Cardiac fibroblast (primary cell): ENCODE measurements at regions not wholly inside any gene's neighbourhood (a gene's known extent, or its start where the extent isn't known, plus 50 kb on each side); places are given as distances from the start of the nearest gene placed in this dataset.

ENCODE experiments used
- DNase-seq, 2 donors: peaks; one replicate each; pipeline versions ENCODE4 v3.0.0 to v3.0.0-alpha.2; 2010; ENCODE audit warnings: low read depth in 2 of 2
- H3K4me3 ChIP-seq, 2 donors: replicated peaks in 1 of 2; 1 replicate in 1 of 2; 2 replicates in 1 of 2; pipeline ENCODE4 v1.5.1; 2011; ENCODE audit warnings: low read depth in 2 of 2, low read length in 2 of 2, mild to moderate bottlenecking in 2 of 2, moderate library complexity in 1 of 2
- TF ChIP-seq, protein P1 (sequence below): IDR thresholded peaks from one replicate; pipeline ENCODE4 v1.5.1; 2011; ENCODE audit warnings: low read depth, mild to moderate bottlenecking, low read length, inconsistent platforms

DNA sequence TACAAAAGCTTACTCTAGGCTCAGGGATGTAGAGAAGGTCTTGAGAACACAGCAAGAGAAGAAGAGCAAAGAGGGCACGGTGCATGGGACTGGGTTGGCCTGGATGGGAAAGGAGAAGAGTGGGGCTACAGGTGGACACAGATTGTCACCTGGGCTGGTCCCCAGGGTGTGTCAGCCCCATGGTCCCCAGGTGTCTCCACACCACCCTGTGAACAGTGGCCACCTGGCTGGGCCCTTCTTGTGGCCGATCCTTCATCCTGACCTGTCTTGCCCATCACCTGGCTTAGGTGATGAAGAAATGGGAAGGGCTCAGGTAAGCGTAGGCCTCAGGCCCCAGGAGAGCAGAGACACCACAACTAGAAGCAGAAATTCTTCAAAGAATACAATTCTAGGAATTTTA lies 188.9 kb downstream of the TENT4A start:
- no peak for DNase-seq
- TF ChIP-seq, protein P1, sequence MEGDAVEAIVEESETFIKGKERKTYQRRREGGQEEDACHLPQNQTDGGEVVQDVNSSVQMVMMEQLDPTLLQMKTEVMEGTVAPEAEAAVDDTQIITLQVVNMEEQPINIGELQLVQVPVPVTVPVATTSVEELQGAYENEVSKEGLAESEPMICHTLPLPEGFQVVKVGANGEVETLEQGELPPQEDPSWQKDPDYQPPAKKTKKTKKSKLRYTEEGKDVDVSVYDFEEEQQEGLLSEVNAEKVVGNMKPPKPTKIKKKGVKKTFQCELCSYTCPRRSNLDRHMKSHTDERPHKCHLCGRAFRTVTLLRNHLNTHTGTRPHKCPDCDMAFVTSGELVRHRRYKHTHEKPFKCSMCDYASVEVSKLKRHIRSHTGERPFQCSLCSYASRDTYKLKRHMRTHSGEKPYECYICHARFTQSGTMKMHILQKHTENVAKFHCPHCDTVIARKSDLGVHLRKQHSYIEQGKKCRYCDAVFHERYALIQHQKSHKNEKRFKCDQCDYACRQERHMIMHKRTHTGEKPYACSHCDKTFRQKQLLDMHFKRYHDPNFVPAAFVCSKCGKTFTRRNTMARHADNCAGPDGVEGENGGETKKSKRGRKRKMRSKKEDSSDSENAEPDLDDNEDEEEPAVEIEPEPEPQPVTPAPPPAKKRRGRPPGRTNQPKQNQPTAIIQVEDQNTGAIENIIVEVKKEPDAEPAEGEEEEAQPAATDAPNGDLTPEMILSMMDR = no peak
- H3K4me3 ChIP-seq = no peak overlapping the region

DNA sequence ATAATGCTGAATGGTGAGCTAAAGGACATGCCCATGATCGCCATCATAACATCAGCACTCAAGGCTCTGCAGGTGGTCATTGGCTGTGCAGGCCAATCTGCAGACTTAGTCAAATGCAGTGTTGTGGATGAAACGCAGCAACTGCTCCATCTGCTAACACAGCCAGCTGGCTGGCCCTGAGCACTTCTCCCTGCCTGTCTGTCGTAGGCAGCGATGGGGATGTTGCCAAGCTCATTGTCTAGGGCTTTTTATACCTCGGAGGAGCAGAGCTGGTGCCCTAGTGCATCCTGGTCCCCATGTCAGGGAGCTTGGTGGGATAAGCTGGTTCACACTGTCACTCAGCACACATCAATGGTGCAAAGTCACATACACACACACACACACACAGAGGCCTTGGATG lies 189.4 kb downstream of the TENT4A start:
- DNase-seq = no peak
- TF ChIP-seq, protein P1 = no peak
- no peak overlapping the region for H3K4me3 ChIP-seq

DNA sequence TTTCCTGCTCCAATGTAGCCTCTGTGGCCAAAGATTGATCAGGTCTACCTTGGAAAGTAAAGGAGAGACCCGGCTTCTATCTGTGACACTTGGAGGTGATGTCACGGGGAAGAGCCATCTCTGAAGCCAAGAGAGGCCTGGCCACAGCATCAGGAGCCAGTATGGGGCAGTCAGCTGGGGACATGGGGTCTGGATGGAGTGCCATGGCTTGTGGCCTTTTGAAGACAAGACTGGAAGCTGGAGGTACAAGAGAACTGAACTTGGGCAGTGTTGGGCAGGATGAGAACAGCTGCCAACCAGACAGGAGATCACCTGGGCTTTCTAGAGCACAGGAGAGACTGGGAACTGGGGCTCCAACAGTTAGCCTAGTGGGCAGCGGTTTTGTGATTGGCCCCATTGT lies 190.7 kb downstream of the TENT4A start:
- TF ChIP-seq, protein P1 = no peak
- DNase-seq = no peak
- no peak overlapping the region for H3K4me3 ChIP-seq

DNA sequence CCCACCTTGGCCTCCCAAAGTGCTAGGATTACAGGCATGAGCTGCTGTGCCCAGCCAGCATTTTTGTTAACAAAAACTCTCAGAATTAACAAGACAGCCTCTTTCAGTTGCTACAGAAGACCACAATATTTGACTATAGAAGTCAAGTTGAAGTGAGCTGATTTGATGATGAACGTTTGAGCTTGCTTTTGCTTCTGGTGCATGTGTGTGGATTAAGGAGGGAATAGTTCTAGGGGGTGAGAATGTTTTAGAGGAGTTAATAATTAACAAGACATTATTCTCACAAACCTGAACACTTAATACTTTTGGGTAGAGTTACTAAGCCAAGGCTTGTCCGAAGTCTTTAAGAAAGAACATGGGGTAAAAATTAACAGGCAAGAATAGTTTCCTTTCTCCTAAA lies 191.6 kb downstream of the TENT4A start:
- no peak for DNase-seq
- H3K4me3 ChIP-seq = no peak overlapping the region
- TF ChIP-seq, protein P1 = no peak

DNA sequence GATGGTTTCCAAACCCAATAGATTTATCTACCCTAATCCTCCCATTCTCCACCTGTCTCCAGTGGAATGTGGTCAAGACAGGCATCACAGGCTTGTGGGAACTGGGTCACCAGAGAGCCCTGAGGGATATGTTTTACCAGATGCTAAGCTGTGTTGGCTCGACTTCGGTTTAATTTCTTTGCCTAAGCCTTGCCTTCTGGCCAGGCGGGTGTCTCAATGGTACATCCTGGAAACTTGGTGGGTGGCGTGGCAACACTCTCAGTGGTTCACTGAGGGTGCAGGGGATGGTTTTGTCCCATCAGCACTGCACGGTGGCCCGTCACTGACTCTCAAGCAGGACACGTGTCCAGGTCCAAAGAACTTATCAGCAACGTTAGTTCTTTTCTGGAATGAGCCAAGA lies 192.2 kb downstream of the TENT4A start:
- H3K4me3 ChIP-seq = no peak overlapping the region
- DNase-seq = no peak
- TF ChIP-seq, protein P1 = no peak

DNA sequence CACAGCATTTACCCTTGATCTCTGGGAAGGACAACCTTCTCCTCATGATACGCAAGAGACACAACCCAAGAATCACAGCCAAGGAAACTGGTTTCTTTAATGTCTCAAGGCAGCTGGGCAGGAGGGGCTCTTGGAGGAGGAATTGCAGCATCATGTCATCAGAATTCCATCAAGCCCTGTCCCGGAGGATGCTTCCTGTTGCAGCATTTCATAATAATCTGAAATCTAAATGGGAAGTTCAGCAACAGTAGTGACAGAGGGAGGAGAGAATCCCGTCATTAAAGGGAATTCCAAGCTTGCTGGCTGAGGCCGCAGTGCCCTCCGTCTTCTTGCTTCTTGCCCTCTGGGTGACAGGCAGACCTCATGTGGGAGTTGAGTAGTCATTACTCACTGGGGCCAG lies 192.7 kb downstream of the TENT4A start:
- TF ChIP-seq, protein P1 = no peak
- no peak for DNase-seq
- H3K4me3 ChIP-seq = no peak overlapping the region

DNA sequence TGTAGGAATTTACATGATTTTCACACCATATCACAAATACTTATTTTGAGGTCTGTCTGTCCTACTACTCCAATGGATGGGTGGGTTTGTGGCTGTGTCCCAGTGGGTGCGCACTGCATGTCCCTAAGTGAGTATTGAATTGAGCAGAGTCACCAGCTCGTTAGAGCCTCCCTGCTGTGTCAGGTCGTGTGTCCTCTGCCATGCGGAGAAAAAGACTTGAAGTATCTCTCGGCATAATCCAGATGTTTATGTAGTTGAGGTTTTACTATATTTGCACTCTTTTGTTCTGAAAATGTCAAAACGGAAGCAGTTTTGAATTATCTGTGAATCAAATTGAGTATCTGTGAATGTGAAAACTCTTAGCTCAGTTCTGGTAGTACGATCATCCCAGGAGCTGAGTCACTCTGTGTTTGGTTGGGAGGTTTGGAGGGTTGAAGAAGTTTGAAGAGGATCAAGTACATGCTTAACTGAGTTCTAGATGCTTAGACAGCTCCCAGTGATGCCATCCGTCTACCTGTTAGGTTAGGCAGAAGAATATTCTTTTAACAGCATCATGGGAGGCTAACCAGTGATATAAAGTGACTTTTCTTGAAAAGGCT lies 194.2 kb downstream of the TENT4A start:
- TF ChIP-seq, protein P1 = no peak
- no peak overlapping the region for H3K4me3 ChIP-seq
- DNase-seq = no peak
